ENCODE measurements at regions not wholly inside any gene's neighbourhood (a gene's known extent, or its start where the extent isn't known, plus 50 kb on each side); places are given as distances from the start of the nearest gene placed in this dataset.
A peak's percentile ranks its signal among the peaks of the same experiment; 100 is the strongest.

DNA sequence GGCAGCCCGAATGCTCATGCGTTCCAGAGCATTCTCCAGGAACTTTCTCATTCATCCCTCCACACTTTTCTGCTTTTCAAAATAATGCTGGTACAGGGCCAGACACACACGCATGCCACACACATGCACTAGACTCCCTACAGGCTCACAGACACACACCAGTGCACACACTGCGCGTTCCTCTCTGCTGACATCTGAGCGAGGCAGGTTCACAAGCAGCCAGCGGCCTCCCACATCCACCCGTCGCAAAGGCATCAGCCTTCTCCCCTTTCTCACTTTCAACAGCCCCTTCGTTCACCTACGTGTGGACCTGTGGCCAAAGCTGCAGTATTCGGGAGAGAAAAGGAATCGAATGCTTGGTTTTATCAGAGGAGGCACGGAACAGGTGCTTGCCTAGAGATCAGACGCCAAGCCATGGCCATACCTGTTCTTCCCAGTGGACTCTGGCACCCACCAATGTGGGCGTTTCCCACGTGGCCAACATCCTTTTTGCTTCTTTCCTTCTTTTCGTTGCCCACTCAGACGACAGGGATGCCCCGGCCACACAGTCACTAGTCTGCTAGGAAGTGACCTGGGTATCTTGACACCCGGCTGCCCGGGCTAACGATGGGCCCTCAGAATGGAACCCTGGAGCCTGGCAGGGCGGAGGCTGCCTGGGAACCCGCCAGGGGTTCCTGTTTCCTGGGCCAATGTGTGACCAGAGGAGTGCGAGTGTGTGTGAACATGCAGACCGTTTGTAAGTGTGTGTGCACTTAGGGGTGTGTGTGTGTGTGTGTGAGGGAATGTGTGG, 85.8 kb upstream of the ID2 start:
- Histone ChIP-seq H3K4me2 (no peak overlapping the region), H3K27ac (peak overlapping the region; percentile 91; a peak in 5 of 6 replicates), H3K9me3 (no peaks in the 10 kb centered on the region), H3K4me3 (no peak overlapping the region), H3K4me1 (peaks cover 21% of the 10 kb centered on the region)
- no peak for ATAC-seq
- CTCF ChIA-PET: no interaction called here
- POLR2A ChIA-PET: no interaction called here
- WGBS (ENCODE audit: missing lambda C conversion rate): 88% methylated on average over 27 of the region's 27 CpGs
- DNase-seq (ENCODE audit: low read depth in 1 of 2, low spot score in 1 of 2): no peak
- no peak for TF ChIP-seq HOXB5 (CRISPR knock-in tag; IDR thresholded peaks at IDR 0.05)
- no peak for TF ChIP-seq SMC3 (IDR thresholded peaks at IDR 0.05)
- no peak for FAIRE-seq

DNA sequence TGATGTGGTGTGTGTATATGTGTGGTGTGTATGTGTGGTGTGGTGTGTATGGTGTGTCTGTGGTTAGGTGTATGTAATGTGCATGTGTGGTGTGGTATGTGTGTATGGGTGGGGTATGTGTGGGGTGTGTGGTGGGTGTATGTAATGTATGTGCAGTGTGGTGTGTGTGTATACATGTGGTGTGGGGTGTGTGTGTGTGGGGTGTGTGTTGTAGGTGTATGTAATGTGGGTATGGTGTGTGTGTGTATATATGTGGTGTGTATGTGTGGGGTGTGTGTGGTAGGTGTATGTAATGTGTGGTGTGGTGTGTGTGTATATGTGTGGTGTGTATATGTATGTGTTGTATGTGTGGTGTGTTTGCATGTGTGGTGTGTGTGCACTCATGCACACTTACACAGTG, 84.8 kb upstream of the ID2 start:
- DNase-seq (ENCODE audit: low read depth in 1 of 2, low spot score in 1 of 2) (no peak), FAIRE-seq (no peak), ATAC-seq (no peak)
- Histone ChIP-seq H3K27ac (peak overlapping the region; percentile 91), H3K9me3 (no peaks in the 10 kb centered on the region), H3K4me2 (no peak overlapping the region), H3K4me1 (peaks cover 21% of the 10 kb centered on the region), H3K4me3 (no peak overlapping the region)
- no peak for TF ChIP-seq HDAC2 (IDR thresholded peaks at IDR 0.05)
- no peak for TF ChIP-seq RFX5 (IDR thresholded peaks at IDR 0.05)
- TF ChIP-seq EP300 (IDR thresholded peaks at IDR 0.05): no peak
- TF ChIP-seq JUNB (IDR thresholded peaks at IDR 0.05): no peak
- TF ChIP-seq, protein P1, sequence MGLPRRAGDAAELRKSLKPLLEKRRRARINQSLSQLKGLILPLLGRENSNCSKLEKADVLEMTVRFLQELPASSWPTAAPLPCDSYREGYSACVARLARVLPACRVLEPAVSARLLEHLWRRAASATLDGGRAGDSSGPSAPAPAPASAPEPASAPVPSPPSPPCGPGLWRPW (IDR thresholded peaks at IDR 0.05): no peak
- TF ChIP-seq EHMT2 (IDR thresholded peaks at IDR 0.05; ENCODE audit: low read depth): no peak
- no peak for TF ChIP-seq CBX8 (IDR thresholded peaks at IDR 0.05)
- no peak for TF ChIP-seq JUN (IDR thresholded peaks at IDR 0.05)
- TF ChIP-seq RAD21 (conservative IDR thresholded peaks at IDR 0.05 in 1 of 2, IDR thresholded peaks at IDR 0.05 in 1 of 2): no peak
- CTCF ChIA-PET: interaction anchor here (1.4 kb wide), 1 partner anchor 12 kb away, joined by 3 read pairs; no protein-coding TSS in a partner anchor
- POLR2A ChIA-PET: no interaction called here

DNA sequence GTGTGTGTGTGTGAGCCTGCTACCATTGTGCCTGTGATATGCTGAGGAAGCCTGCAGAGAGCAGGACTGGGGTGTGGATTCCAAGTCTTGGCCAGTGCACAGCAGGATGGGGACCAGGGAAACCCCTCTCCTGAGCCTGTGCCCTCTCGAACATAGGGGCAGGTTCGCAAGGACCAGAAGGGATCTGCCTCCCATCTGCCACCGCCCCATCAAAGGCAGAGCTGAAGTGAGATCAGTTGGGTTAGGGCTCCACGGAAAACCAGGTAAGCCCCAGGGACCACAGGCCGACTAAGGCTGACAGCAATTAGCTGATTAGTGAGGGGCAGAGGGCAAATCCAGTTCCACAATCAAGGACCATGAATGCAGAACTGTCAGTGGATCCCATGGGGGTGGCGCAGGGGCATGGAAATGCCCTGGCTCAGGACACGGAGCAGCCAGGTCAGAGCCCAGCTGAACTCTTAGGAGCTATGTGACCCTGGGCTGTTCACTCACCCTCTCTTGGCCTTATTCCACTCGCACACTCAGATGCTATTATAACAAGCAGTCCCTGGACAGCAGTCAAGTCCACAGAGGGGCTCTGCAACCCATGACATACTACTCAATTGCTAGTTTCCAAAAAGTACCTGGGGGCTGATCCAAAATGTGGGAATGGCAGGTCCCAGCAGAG, 84.2 kb upstream of the ID2 start:
- Histone ChIP-seq H3K4me1 (peaks cover 21% of the 10 kb centered on the region), H3K9me3 (no peaks in the 10 kb centered on the region), H3K27ac (peak overlapping the region; percentile 91), H3K4me2 (peak overlapping the region; percentile 65), H3K4me3 (no peak overlapping the region)
- FAIRE-seq (no peak), DNase-seq (ENCODE audit: low read depth in 1 of 2, low spot score in 1 of 2) (no peak), ATAC-seq (peak; percentile 58 to 66)
- POLR2A ChIA-PET: interaction anchor here (1.3 kb wide), 1 partner anchor 84 kb away, joined by 6 read pairs; the partner anchor contains the start of gene ID2
- 90% methylated on average over 8 of the region's 8 CpGs for whole genome bisulfite sequencing (ENCODE audit: missing lambda C conversion rate)
- TF ChIP-seq SREBF2 (IDR thresholded peaks at IDR 0.05): no peak
- no peak for TF ChIP-seq EHMT2 (IDR thresholded peaks at IDR 0.05; ENCODE audit: low read depth)
- TF ChIP-seq, protein P2, sequence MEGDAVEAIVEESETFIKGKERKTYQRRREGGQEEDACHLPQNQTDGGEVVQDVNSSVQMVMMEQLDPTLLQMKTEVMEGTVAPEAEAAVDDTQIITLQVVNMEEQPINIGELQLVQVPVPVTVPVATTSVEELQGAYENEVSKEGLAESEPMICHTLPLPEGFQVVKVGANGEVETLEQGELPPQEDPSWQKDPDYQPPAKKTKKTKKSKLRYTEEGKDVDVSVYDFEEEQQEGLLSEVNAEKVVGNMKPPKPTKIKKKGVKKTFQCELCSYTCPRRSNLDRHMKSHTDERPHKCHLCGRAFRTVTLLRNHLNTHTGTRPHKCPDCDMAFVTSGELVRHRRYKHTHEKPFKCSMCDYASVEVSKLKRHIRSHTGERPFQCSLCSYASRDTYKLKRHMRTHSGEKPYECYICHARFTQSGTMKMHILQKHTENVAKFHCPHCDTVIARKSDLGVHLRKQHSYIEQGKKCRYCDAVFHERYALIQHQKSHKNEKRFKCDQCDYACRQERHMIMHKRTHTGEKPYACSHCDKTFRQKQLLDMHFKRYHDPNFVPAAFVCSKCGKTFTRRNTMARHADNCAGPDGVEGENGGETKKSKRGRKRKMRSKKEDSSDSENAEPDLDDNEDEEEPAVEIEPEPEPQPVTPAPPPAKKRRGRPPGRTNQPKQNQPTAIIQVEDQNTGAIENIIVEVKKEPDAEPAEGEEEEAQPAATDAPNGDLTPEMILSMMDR (IDR thresholded peaks at IDR 0.05): no peak
- TF ChIP-seq CEBPB (IDR thresholded peaks at IDR 0.05): no peak
- TF ChIP-seq RARB (CRISPR knock-in tag; IDR thresholded peaks at IDR 0.05): no peak
- TF ChIP-seq ZSCAN20 (CRISPR knock-in tag; IDR thresholded peaks at IDR 0.05): no peak
- no peak for TF ChIP-seq FOSB (CRISPR knock-in tag; IDR thresholded peaks at IDR 0.05)
- TF ChIP-seq HOXA7 (CRISPR knock-in tag; IDR thresholded peaks at IDR 0.05): no peak
- no peak for TF ChIP-seq JUN (IDR thresholded peaks at IDR 0.05)
- CTCF ChIA-PET: interaction anchor here (1.0 to 1.4 kb wide), 3 partner anchors 13 to 260 kb away, joined by 3 read pairs; no protein-coding TSS in a partner anchor
